ENCODE measurements at regions not wholly inside any gene's neighbourhood (a gene's known extent, or its start where the extent isn't known, plus 50 kb on each side); places are given as distances from the start of the nearest gene placed in this dataset.

DNA sequence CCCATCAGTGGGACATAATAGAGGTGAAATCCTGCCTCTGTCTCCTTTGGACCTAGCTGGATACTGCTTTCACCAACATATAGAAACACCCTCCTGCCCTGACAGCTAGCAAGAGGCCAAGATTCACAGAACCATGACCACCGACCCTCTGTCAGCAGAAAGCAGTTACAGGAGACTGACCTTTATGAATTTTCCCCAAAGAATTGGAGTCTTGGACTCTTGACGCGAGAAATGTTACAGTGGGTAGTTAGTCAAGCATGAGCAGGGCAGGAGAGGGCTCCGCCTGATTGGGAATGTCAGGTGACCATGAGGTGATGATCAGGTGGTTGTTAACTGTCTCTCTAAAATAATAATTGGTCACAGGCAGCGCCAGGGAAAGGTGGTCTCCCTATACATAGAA lies 1002.3 kb downstream of the TDRD15 start:
- Histone ChIP-seq H3F3A (ENCODE audit: insufficient read depth) (no peaks in the 10 kb centered on the region), H3K4me2 (ENCODE audit: low read depth, low read length, poor library complexity, severe bottlenecking) (no peak overlapping the region), H3K27ac (ENCODE audit: low read depth, low read length) (no peak overlapping the region), H3K9ac (ENCODE audit: low read length) (no peak overlapping the region), H3K36me3 (ENCODE audit: low read length) (no peaks in the 10 kb centered on the region), H3K4me3 (ENCODE audit: insufficient read depth, low read length, poor library complexity, severe bottlenecking) (no peak overlapping the region), H3K9me3 (ENCODE audit: insufficient read depth, low read length) (no peaks in the 10 kb centered on the region), H3K27me3 (ENCODE audit: low read length) (no peaks in the 10 kb centered on the region), H2AFZ (ENCODE audit: low read depth, low read length, severe bottlenecking) (no peak overlapping the region), H3K9me2 (replicated peaks; ENCODE audit: insufficient read depth, low read length) (no peaks in the 10 kb centered on the region), H3K79me2 (ENCODE audit: insufficient read depth, low read length) (no peaks in the 10 kb centered on the region), H4K20me1 (ENCODE audit: low read depth, low read length) (no peaks in the 10 kb centered on the region)
- TF ChIP-seq CTCF (IDR thresholded peaks at IDR 0.05; ENCODE audit: insufficient read depth, low read length, poor library complexity, severe bottlenecking): no peak
- TF ChIP-seq EZH2phosphoT487 (conservative IDR thresholded peaks at IDR 0.05; ENCODE audit: low read length): no peak

- Histone ChIP-seq H4K20me1 (ENCODE audit: low read depth, low read length) (no peaks in the 10 kb centered on the region), H3K79me2 (ENCODE audit: insufficient read depth, low read length) (no peaks in the 10 kb centered on the region), H3K9me2 (replicated peaks; ENCODE audit: insufficient read depth, low read length) (no peaks in the 10 kb centered on the region), H3K27ac (ENCODE audit: low read depth, low read length) (no peak overlapping the region), H3K36me3 (ENCODE audit: low read length) (no peaks in the 10 kb centered on the region), H2AFZ (ENCODE audit: low read depth, low read length, severe bottlenecking) (no peak overlapping the region), H3K9me3 (ENCODE audit: insufficient read depth, low read length) (no peaks in the 10 kb centered on the region), H3K4me2 (ENCODE audit: low read depth, low read length, poor library complexity, severe bottlenecking) (no peak overlapping the region), H3K9ac (ENCODE audit: low read length) (no peak overlapping the region), H3F3A (ENCODE audit: insufficient read depth) (no peaks in the 10 kb centered on the region), H3K27me3 (ENCODE audit: low read length) (no peaks in the 10 kb centered on the region), H3K4me3 (ENCODE audit: insufficient read depth, low read length, poor library complexity, severe bottlenecking) (no peak overlapping the region)
- no peak for TF ChIP-seq CTCF (IDR thresholded peaks at IDR 0.05; ENCODE audit: insufficient read depth, low read length, poor library complexity, severe bottlenecking)
Measured at GRCh38 chr2:22126978-22127377, 1003.2 kb downstream of the TDRD15 start.

- Histone ChIP-seq H3K27ac (ENCODE audit: low read depth, low read length) (no peak overlapping the region), H2AFZ (ENCODE audit: low read depth, low read length, severe bottlenecking) (no peak overlapping the region), H3K9me2 (replicated peaks; ENCODE audit: insufficient read depth, low read length) (no peaks in the 10 kb centered on the region), H4K20me1 (ENCODE audit: low read depth, low read length) (no peaks in the 10 kb centered on the region), H3K4me2 (ENCODE audit: low read depth, low read length, poor library complexity, severe bottlenecking) (no peak overlapping the region), H3K79me2 (ENCODE audit: insufficient read depth, low read length) (no peaks in the 10 kb centered on the region), H3K36me3 (ENCODE audit: low read length) (no peaks in the 10 kb centered on the region), H3F3A (ENCODE audit: insufficient read depth) (no peaks in the 10 kb centered on the region), H3K27me3 (ENCODE audit: low read length) (no peaks in the 10 kb centered on the region), H3K9ac (ENCODE audit: low read length) (no peak overlapping the region), H3K4me3 (ENCODE audit: insufficient read depth, low read length, poor library complexity, severe bottlenecking) (no peak overlapping the region), H3K9me3 (ENCODE audit: insufficient read depth, low read length) (no peaks in the 10 kb centered on the region)
- TF ChIP-seq CTCF (IDR thresholded peaks at IDR 0.05; ENCODE audit: insufficient read depth, low read length, poor library complexity, severe bottlenecking) (no peak), EZH2phosphoT487 (conservative IDR thresholded peaks at IDR 0.05; ENCODE audit: low read length) (no peak)
Measured at GRCh38 chr2:22134421-22134820, 1010.7 kb downstream of the TDRD15 start.

GRCh38 chr2:22136446-22136845 lies 1012.7 kb downstream of the TDRD15 start:
- Histone ChIP-seq H3K4me3 (ENCODE audit: insufficient read depth, low read length, poor library complexity, severe bottlenecking) (no peak overlapping the region), H3K9me2 (replicated peaks; ENCODE audit: insufficient read depth, low read length) (no peaks in the 10 kb centered on the region), H3K4me2 (ENCODE audit: low read depth, low read length, poor library complexity, severe bottlenecking) (no peak overlapping the region), H3K79me2 (ENCODE audit: insufficient read depth, low read length) (no peaks in the 10 kb centered on the region), H3K36me3 (ENCODE audit: low read length) (no peaks in the 10 kb centered on the region), H3K9ac (ENCODE audit: low read length) (no peak overlapping the region), H2AFZ (ENCODE audit: low read depth, low read length, severe bottlenecking) (no peak overlapping the region), H3K27me3 (ENCODE audit: low read length) (no peaks in the 10 kb centered on the region), H3F3A (ENCODE audit: insufficient read depth) (no peaks in the 10 kb centered on the region), H4K20me1 (ENCODE audit: low read depth, low read length) (no peaks in the 10 kb centered on the region), H3K9me3 (ENCODE audit: insufficient read depth, low read length) (no peaks in the 10 kb centered on the region), H3K27ac (ENCODE audit: low read depth, low read length) (no peak overlapping the region)
- no peak for TF ChIP-seq EZH2phosphoT487 (conservative IDR thresholded peaks at IDR 0.05; ENCODE audit: low read length)
- TF ChIP-seq CTCF (IDR thresholded peaks at IDR 0.05; ENCODE audit: insufficient read depth, low read length, poor library complexity, severe bottlenecking): no peak
